ENCODE measurements at regions not wholly inside any gene's neighbourhood (a gene's known extent, or its start where the extent isn't known, plus 50 kb on each side); places are given as distances from the start of the nearest gene placed in this dataset.

DNA sequence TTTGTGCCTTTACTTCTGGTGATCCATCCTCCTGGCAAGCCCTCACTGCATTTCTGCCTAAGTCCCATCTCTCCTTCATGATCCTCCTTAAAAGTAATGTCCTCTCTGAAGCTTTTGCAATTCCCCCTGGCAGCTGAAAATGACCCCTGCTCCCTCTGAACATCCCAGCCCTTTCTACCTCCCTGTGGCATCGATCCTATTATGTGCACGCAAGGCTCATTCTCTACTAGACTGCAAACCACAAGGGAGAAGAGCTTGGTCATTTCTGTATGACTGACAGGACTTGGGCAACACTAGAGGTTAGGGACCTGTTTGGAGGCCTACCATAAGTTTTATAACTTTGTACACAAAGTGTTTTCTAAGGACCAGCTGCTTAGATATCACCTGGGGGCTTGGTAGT, 50.8 kb upstream of the RAP2C start:
- CTCF ChIA-PET: interaction anchor here (0.6 to 1.3 kb wide), 3 partner anchors 20 to 630 kb away, joined by 3 to 5 read pairs (median 4); no protein-coding TSS in a partner anchor
- Histone ChIP-seq H4K20me1 (ENCODE audit: insufficient read depth, low read length) (no peaks in the 10 kb centered on the region), H3K79me1 (ENCODE audit: low read depth in 1 of 2, low read length in 2 of 2) (no peaks in the 10 kb centered on the region), H3K9ac (ENCODE audit: low read depth, low read length) (no peak overlapping the region), H3K27me3 (ENCODE audit: control insufficient read depth, insufficient read depth, low read length) (peaks cover 1% of the 10 kb centered on the region; the same call in 1 of the 2 replicates), H3K27ac (ENCODE audit: insufficient read depth, low read length) (no peak overlapping the region), H2AK5ac (ENCODE audit: low read depth, low read length) (no peak overlapping the region), H3K36me3 (ENCODE audit: control insufficient read depth, insufficient read depth, low read length) (no peaks in the 10 kb centered on the region), H3K9me1 (ENCODE audit: insufficient read depth, low read length) (no peaks in the 10 kb centered on the region), H2AFZ (replicated peaks; ENCODE audit: low read length, poor library complexity) (no peak overlapping the region), H3K4ac (ENCODE audit: low read depth, low read length) (no peak overlapping the region), H4K8ac (ENCODE audit: low read depth in 2 of 2, low read length in 2 of 2) (no peak overlapping the region), H3K4me3 (ENCODE audit: insufficient read depth, low read depth, low read length) (no peak overlapping the region), H2AK9ac (replicated peaks; ENCODE audit: low read depth, low read length, poor library complexity) (no peak overlapping the region), H2BK5ac (ENCODE audit: low read depth, low read length, poor library complexity, severe bottlenecking) (no peak overlapping the region), H3K9me3 (ENCODE audit: control insufficient read depth, insufficient read depth, low read length) (no peaks in the 10 kb centered on the region), H3K56ac (ENCODE audit: extremely low read depth, insufficient read depth, low read length) (no peak overlapping the region), H3K23ac (ENCODE audit: low read depth, low read length) (no peak overlapping the region), H3K18ac (ENCODE audit: low read depth, low read length) (no peak overlapping the region), H4K91ac (ENCODE audit: insufficient read depth, low read depth, low read length) (no peak overlapping the region), H4K5ac (ENCODE audit: low read depth, low read length) (no peak overlapping the region), H2BK20ac (ENCODE audit: low read depth, low read length) (no peak overlapping the region), H3K4me2 (ENCODE audit: low read depth, low read length) (no peak overlapping the region), H2BK120ac (ENCODE audit: low read depth, low read length) (no peak overlapping the region), H3K4me1 (ENCODE audit: control insufficient read depth, insufficient read depth, low read length) (0 out of 2 replicates have a peak, but pooled peaks cover 2% of the 10 kb centered on the region), H3K14ac (replicated peaks; ENCODE audit: low read depth, low read length) (no peak overlapping the region), H2BK15ac (ENCODE audit: low read depth, low read length) (no peak overlapping the region)
- ATAC-seq (ENCODE audit: low read depth) (no peak), DNase-seq (no peak)
- no CpG with 5 or more reads among the region's 2 CpGs for WGBS, 2 experiments (ENCODE audit: extremely low coverage in 2 of 2, insufficient read length in 1 of 2)
- intact Hi-C loops (cut with micrococcal nuclease) (no loop called here), in situ Hi-C loops (cut with MboI; ENCODE audit: low sequenced_read_pairs) (no loop called here), dilution Hi-C loops (cut with HindIII; ENCODE audit: low sequenced_read_pairs, unreplicated experiment) (no loop called here)
- POLR2A ChIA-PET (ENCODE audit: unreplicated experiment): no interaction called here
- TF ChIP-seq NFE2L2 (IDR thresholded peaks at IDR 0.05; ENCODE audit: low read depth, low read length) (no peak), BHLHE40 (IDR thresholded peaks at IDR 0.05; ENCODE audit: low read depth, low read length) (no peak), SMC3 (IDR thresholded peaks at IDR 0.05; ENCODE audit: low read depth, low read length) (no peak), MXI1 (IDR thresholded peaks at IDR 0.05; ENCODE audit: borderline replicate concordance, low read depth, low read length) (no peak), FOS (IDR thresholded peaks at IDR 0.05; ENCODE audit: low read depth, low read length) (no peak), CEBPB (IDR thresholded peaks at IDR 0.05; ENCODE audit: low read depth, low read length) (no peak), MAFK (IDR thresholded peaks at IDR 0.05; ENCODE audit: low read depth, low read length) (no peak), POLR2A (IDR thresholded peaks at IDR 0.05; ENCODE audit: low read depth, low read length) (no peak), RAD21 (IDR thresholded peaks at IDR 0.05; ENCODE audit: low read length) (no peak), MAZ (IDR thresholded peaks at IDR 0.05; ENCODE audit: borderline replicate concordance, low read depth, low read length) (no peak), CHD1 (IDR thresholded peaks at IDR 0.05; ENCODE audit: low read depth, low read length) (no peak)
- TF ChIP-seq, protein P1, sequence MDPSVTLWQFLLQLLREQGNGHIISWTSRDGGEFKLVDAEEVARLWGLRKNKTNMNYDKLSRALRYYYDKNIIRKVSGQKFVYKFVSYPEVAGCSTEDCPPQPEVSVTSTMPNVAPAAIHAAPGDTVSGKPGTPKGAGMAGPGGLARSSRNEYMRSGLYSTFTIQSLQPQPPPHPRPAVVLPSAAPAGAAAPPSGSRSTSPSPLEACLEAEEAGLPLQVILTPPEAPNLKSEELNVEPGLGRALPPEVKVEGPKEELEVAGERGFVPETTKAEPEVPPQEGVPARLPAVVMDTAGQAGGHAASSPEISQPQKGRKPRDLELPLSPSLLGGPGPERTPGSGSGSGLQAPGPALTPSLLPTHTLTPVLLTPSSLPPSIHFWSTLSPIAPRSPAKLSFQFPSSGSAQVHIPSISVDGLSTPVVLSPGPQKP (IDR thresholded peaks at IDR 0.05; ENCODE audit: borderline replicate concordance, low read depth, low read length): no peak
- TF ChIP-seq, protein P2, sequence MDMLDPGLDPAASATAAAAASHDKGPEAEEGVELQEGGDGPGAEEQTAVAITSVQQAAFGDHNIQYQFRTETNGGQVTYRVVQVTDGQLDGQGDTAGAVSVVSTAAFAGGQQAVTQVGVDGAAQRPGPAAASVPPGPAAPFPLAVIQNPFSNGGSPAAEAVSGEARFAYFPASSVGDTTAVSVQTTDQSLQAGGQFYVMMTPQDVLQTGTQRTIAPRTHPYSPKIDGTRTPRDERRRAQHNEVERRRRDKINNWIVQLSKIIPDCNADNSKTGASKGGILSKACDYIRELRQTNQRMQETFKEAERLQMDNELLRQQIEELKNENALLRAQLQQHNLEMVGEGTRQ (IDR thresholded peaks at IDR 0.05; ENCODE audit: low read depth, low read length): no peak
- TF ChIP-seq, protein P3, sequence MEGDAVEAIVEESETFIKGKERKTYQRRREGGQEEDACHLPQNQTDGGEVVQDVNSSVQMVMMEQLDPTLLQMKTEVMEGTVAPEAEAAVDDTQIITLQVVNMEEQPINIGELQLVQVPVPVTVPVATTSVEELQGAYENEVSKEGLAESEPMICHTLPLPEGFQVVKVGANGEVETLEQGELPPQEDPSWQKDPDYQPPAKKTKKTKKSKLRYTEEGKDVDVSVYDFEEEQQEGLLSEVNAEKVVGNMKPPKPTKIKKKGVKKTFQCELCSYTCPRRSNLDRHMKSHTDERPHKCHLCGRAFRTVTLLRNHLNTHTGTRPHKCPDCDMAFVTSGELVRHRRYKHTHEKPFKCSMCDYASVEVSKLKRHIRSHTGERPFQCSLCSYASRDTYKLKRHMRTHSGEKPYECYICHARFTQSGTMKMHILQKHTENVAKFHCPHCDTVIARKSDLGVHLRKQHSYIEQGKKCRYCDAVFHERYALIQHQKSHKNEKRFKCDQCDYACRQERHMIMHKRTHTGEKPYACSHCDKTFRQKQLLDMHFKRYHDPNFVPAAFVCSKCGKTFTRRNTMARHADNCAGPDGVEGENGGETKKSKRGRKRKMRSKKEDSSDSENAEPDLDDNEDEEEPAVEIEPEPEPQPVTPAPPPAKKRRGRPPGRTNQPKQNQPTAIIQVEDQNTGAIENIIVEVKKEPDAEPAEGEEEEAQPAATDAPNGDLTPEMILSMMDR (conservative IDR thresholded peaks at IDR 0.05; ENCODE audit: low read depth, low read length): no peak
- BruUV-seq (replicated peaks): no TSS peak

All from IMR-90 (cell line).